Progenitor cell of endocrine pancreas (in vitro differentiated cells): ENCODE measurements at regions not wholly inside any gene's neighbourhood (a gene's known extent, or its start where the extent isn't known, plus 50 kb on each side); places are given as distances from the start of the nearest gene placed in this dataset.
"Not testable (repeated sequence)": the region's sequence is repeated elsewhere in the genome, so short reads cannot be mapped to it uniquely, and the experiment has no call there.

ENCODE experiments used
- DNase-seq: peaks from one replicate; pipeline ENCODE4 v3.0.0; 2021; ENCODE audit warnings: low spot score; ENCODE audit not compliant: unreplicated experiment
- H3K27ac Mint-ChIP-seq: 2 replicates; pipeline ENCODE4 v1.8.0; 2021; ENCODE audit warnings: mild to moderate bottlenecking, moderate library complexity, mixed read lengths
- H3K27me3 Mint-ChIP-seq: 2 replicates; pipeline ENCODE4 v1.8.0; 2021; ENCODE audit warnings: mixed read lengths
- H3K36me3 Mint-ChIP-seq: 2 replicates; pipeline ENCODE4 v1.8.0; 2022; ENCODE audit warnings: mixed read lengths; ENCODE audit not compliant: insufficient read depth
- H3K4me1 Mint-ChIP-seq: 2 replicates; pipeline ENCODE4 v1.8.0; 2021; ENCODE audit warnings: low read depth, mixed read lengths
- H3K4me3 Mint-ChIP-seq: 2 replicates; pipeline ENCODE4 v1.8.0; 2021; ENCODE audit warnings: low read depth, mild to moderate bottlenecking, moderate library complexity, mixed read lengths
- H3K9me3 Mint-ChIP-seq: 2 replicates; pipeline ENCODE4 v1.8.0; 2021; ENCODE audit warnings: low read depth, mixed read lengths
- CTCF ChIP-seq: fragments of 200-600 bp; sonication (generic); IDR thresholded peaks from one replicate; pipeline ENCODE4 v1.5.0; 2021; ENCODE audit warnings: antibody characterized with exemption, mild to moderate bottlenecking; ENCODE audit not compliant: unreplicated experiment

GRCh38 chr9:18314316-18314715, 159.6 kb upstream of the ADAMTSL1 start:
- Mint-ChIP-seq H3K4me1 (no peaks in the 10 kb centered on the region), H3K27me3 (no peaks in the 10 kb centered on the region), H3K27ac (no peak overlapping the region), H3K4me3 (no peak overlapping the region), H3K36me3 (no peaks in the 10 kb centered on the region), H3K9me3 (peaks cover 17% of the 10 kb centered on the region)
- DNase-seq: no peak
- no peak for TF ChIP-seq CTCF

DNA sequence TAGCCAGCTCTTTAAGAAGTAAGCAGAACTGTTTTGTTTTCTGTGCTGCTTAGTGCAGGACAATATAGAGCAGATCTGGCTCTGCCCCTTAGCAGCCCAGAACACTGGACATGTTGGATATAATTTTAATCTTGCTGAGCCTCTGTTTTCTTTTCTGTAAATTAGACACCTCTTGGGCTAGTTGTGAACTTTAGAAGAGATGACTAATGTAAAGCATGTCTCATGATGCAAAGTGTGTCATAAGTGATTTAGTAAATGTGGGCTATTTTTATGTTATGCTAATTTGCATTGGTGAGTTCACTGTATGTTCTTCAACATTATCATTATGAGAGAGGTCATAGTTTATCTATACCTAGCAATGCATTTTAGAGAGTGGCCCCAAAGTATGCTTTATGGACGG, 156.1 kb upstream of the ADAMTSL1 start:
- no peaks in the 10 kb centered on the region for H3K36me3 Mint-ChIP-seq
- TF ChIP-seq CTCF: no peak
- no peak for DNase-seq
- H3K27me3 Mint-ChIP-seq: no peaks in the 10 kb centered on the region
- peaks cover 13% of the 10 kb centered on the region for H3K9me3 Mint-ChIP-seq
- no peaks in the 10 kb centered on the region for H3K4me1 Mint-ChIP-seq
- H3K4me3 Mint-ChIP-seq: no peak overlapping the region
- no peak overlapping the region for H3K27ac Mint-ChIP-seq

DNA sequence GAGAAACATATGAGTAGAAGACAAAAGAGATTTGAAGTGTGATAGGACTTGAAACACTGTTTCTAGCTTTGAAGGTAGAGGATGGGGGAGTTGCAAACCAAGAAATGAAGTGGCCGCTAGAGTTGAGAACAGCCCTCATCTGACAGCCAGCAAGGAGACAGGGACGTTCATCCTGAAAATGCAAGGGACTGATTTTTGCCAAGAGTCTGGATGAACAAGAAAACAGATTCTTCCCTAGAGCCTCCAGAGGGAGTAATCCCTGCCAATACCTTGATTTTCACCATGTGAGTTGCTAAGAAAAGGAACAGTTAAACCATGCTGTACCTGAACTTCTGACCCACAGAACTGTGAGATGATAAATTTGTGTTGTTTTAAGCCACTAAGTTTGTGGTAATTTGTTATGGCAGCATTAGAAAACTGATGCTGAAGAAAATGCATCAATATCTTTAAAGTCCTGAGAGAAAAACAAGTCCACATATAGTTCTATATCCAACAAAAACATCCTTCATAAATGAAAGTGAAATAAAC, 154.0 kb upstream of the ADAMTSL1 start:
- no peak for TF ChIP-seq CTCF
- Mint-ChIP-seq H3K27ac (no peak overlapping the region), H3K4me1 (no peaks in the 10 kb centered on the region), H3K27me3 (no peaks in the 10 kb centered on the region), H3K9me3 (peaks cover 13% of the 10 kb centered on the region), H3K4me3 (no peak overlapping the region), H3K36me3 (no peaks in the 10 kb centered on the region)
- DNase-seq: no peak

DNA sequence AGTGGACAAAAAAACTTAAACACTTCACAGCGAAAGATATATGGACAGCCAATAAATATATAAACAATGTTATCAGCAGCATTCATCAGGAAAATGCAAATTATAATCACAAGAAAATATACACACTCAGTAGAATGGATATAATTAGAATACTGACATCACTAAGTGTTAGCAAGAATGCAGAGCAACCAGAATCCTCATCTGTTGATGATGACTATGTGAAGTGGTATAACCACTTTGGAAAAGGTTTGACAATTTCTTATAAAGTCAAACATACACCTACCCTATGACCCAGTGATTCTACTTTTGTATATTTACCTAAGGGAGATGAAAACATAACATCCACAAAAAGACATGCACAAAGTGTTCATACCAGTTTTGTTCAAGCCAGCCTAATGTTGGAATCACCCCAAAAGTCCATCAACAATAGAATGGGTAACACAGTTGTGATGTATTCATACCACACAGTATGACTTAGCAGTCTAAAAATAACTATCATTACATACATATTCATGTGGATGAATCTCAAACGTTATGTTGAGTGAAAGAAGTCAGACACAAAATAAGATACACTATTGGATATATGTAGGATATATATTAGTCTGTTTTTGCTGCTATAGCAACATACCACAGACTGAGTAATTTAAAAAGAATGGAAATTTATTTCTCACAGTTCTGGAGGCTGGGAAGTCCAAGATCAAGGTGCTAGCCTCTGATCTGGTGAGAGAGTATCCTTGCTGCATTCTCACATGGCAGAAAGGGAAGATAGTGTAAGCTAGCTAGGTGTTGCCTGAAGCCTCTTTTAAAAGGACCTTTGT, 148.8 kb upstream of the ADAMTSL1 start:
- Mint-ChIP-seq H3K4me1 (no peaks in the 10 kb centered on the region), H3K9me3 (no peaks in the 10 kb centered on the region), H3K27me3 (no peaks in the 10 kb centered on the region), H3K27ac (no peak overlapping the region), H3K4me3 (no peak overlapping the region), H3K36me3 (no peaks in the 10 kb centered on the region)
- TF ChIP-seq CTCF: no peak
- no peak for DNase-seq

- not testable (repeated sequence) for DNase-seq, H3K27me3 Mint-ChIP-seq, H3K9me3 Mint-ChIP-seq, H3K36me3 Mint-ChIP-seq, H3K4me3 Mint-ChIP-seq, H3K4me1 Mint-ChIP-seq, H3K27ac Mint-ChIP-seq
These were observed 148.3 kb upstream of the ADAMTSL1 start for GRCh38 chr9:18325746-18326011.

- H3K27me3 Mint-ChIP-seq: no peaks in the 10 kb centered on the region
- TF ChIP-seq CTCF: no peak
- H3K27ac Mint-ChIP-seq: no peak overlapping the region
- no peak overlapping the region for H3K4me3 Mint-ChIP-seq
- no peaks in the 10 kb centered on the region for H3K36me3 Mint-ChIP-seq
- no peak for DNase-seq
- H3K4me1 Mint-ChIP-seq: peaks cover 4% of the 10 kb centered on the region
- H3K9me3 Mint-ChIP-seq: no peaks in the 10 kb centered on the region
These were observed 146.8 kb upstream of the ADAMTSL1 start for GRCh38 chr9:18327121-18327520.
